ENCODE measurements at regions not wholly inside any gene's neighbourhood (a gene's known extent, or its start where the extent isn't known, plus 50 kb on each side); places are given as distances from the start of the nearest gene placed in this dataset.

DNA sequence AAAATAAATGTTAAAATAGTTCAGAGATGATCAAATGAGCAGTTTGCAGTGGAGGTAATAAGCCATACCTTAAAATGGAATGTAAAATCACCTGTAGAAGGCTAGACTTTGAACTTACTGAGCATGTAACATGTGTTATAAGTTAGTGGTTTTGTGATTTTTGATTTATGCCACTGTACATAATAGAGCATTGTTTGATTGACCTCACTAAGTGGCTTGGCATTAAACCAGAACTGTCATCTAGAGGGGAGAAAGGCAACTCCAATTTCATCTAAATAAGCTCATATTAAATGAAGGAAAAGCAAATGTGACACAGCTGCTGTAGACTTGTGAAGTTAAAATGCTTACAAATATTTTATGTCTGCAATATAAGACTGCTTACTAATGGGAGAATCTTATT, 387.9 kb downstream of the ZIC1 start:
- no peak overlapping the region for H3K27ac ChIP-seq (ENCODE audit: low read depth, low read length)
- H3K4me1 ChIP-seq (ENCODE audit: insufficient read depth, low read length), result no peaks in the 10 kb centered on the region
- Mint-ChIP-seq H3K4me1 (ENCODE audit: low read depth, unreplicated experiment) (no peaks in the 10 kb centered on the region), H3K9me3 (ENCODE audit: unreplicated experiment) (no peaks in the 10 kb centered on the region), H3K27me3 (ENCODE audit: low read depth, unreplicated experiment) (no peaks in the 10 kb centered on the region), H3K4me3 (ENCODE audit: unreplicated experiment) (no peak overlapping the region), H3K27ac (ENCODE audit: unreplicated experiment) (no peak overlapping the region), H3K36me3 (ENCODE audit: low read depth, unreplicated experiment) (no peaks in the 10 kb centered on the region)
- TF ChIP-seq, protein P1, sequence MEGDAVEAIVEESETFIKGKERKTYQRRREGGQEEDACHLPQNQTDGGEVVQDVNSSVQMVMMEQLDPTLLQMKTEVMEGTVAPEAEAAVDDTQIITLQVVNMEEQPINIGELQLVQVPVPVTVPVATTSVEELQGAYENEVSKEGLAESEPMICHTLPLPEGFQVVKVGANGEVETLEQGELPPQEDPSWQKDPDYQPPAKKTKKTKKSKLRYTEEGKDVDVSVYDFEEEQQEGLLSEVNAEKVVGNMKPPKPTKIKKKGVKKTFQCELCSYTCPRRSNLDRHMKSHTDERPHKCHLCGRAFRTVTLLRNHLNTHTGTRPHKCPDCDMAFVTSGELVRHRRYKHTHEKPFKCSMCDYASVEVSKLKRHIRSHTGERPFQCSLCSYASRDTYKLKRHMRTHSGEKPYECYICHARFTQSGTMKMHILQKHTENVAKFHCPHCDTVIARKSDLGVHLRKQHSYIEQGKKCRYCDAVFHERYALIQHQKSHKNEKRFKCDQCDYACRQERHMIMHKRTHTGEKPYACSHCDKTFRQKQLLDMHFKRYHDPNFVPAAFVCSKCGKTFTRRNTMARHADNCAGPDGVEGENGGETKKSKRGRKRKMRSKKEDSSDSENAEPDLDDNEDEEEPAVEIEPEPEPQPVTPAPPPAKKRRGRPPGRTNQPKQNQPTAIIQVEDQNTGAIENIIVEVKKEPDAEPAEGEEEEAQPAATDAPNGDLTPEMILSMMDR (IDR thresholded peaks at IDR 0.05; ENCODE audit: insufficient read depth, low read depth, low read length), result no peak
- H3K9me3 ChIP-seq (ENCODE audit: insufficient read depth, low read depth, low read length), result no peaks in the 10 kb centered on the region
- H2AFZ ChIP-seq (ENCODE audit: low read depth, low read length), result no peak overlapping the region
- H3K4me3 ChIP-seq (ENCODE audit: insufficient read depth, low read depth, low read length), result no peak overlapping the region
- no peaks in the 10 kb centered on the region for H3K36me3 ChIP-seq (ENCODE audit: insufficient read depth, low read length)
- H3K27me3 ChIP-seq (ENCODE audit: insufficient read depth, low read length), result no peaks in the 10 kb centered on the region
- H3K9ac ChIP-seq (ENCODE audit: low read length), result no peak overlapping the region
- FAIRE-seq, result no peak
- peak; percentile 29 for DNase-seq (ENCODE audit: low read depth)
- H4K20me1 ChIP-seq (ENCODE audit: insufficient read depth, low read length), result no peaks in the 10 kb centered on the region
- H3K79me2 ChIP-seq (ENCODE audit: insufficient read depth, low read length), result no peaks in the 10 kb centered on the region
- H3K4me2 ChIP-seq (ENCODE audit: low read length), result no peak overlapping the region

DNA sequence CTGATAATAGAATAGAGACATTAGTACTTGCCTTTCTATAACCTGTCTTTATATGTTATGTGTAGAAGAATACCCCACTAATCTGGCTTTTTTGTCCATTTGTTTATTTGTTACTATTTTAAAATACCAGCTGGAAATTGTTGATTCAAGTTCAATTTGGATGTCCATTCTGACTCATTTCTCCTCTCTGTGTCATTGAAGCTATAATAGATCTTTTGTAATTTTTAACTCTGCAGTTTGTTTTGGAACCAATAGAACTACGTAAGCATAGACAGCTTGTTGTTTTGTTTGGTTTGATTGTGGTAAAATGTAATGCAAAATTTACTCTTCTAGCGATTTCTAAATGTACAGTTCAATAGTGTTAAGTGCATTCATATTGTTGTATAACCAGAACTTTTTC, 390.4 kb downstream of the ZIC1 start:
- H3K9me3 ChIP-seq (ENCODE audit: insufficient read depth, low read depth, low read length), result no peaks in the 10 kb centered on the region
- H3K36me3 ChIP-seq (ENCODE audit: insufficient read depth, low read length), result no peaks in the 10 kb centered on the region
- no peak overlapping the region for H3K9ac ChIP-seq (ENCODE audit: low read length)
- no peak overlapping the region for H3K4me3 ChIP-seq (ENCODE audit: insufficient read depth, low read depth, low read length)
- Mint-ChIP-seq H3K4me1 (ENCODE audit: low read depth, unreplicated experiment) (no peaks in the 10 kb centered on the region), H3K27me3 (ENCODE audit: low read depth, unreplicated experiment) (no peaks in the 10 kb centered on the region), H3K36me3 (ENCODE audit: low read depth, unreplicated experiment) (no peaks in the 10 kb centered on the region), H3K27ac (ENCODE audit: unreplicated experiment) (no peak overlapping the region), H3K4me3 (ENCODE audit: unreplicated experiment) (no peak overlapping the region), H3K9me3 (ENCODE audit: unreplicated experiment) (no peaks in the 10 kb centered on the region)
- TF ChIP-seq EZH2 (IDR thresholded peaks at IDR 0.05; ENCODE audit: insufficient read depth, low read length), result no peak
- TF ChIP-seq, protein P1 (IDR thresholded peaks at IDR 0.05; ENCODE audit: insufficient read depth, low read depth, low read length), result no peak
- H2AFZ ChIP-seq (ENCODE audit: low read depth, low read length), result no peak overlapping the region
- H3K4me2 ChIP-seq (ENCODE audit: low read length), result no peak overlapping the region
- H4K20me1 ChIP-seq (ENCODE audit: insufficient read depth, low read length), result no peaks in the 10 kb centered on the region
- H3K79me2 ChIP-seq (ENCODE audit: insufficient read depth, low read length), result no peaks in the 10 kb centered on the region
- no peaks in the 10 kb centered on the region for H3K4me1 ChIP-seq (ENCODE audit: insufficient read depth, low read length)
- H3K27ac ChIP-seq (ENCODE audit: low read depth, low read length), result no peak overlapping the region
- DNase-seq (ENCODE audit: low read depth) (no peak), FAIRE-seq (no peak)
- no peaks in the 10 kb centered on the region for H3K27me3 ChIP-seq (ENCODE audit: insufficient read depth, low read length)

DNA sequence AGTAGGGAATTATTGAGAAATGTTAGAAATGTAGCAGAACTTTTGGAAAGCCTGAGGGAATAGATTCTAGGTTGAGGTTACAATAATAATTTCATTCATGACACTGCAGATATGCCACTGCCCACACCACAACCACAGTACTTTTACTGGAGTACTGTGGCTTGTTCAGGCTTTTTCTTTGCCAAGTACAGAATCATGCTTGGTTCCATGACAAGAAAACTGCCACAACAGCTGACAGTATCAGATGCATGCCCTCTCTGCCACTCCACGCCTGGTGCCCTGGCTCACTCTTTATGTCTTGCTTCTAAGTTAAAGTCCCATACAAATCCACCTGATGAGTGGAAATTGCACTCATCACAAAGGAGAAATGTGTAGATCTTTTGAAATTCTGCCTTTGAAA, 398.6 kb downstream of the ZIC1 start:
- Mint-ChIP-seq H3K36me3 (ENCODE audit: low read depth, unreplicated experiment) (no peaks in the 10 kb centered on the region), H3K4me3 (ENCODE audit: unreplicated experiment) (no peak overlapping the region), H3K27me3 (ENCODE audit: low read depth, unreplicated experiment) (no peaks in the 10 kb centered on the region), H3K27ac (ENCODE audit: unreplicated experiment) (no peak overlapping the region), H3K9me3 (ENCODE audit: unreplicated experiment) (no peaks in the 10 kb centered on the region), H3K4me1 (ENCODE audit: low read depth, unreplicated experiment) (no peaks in the 10 kb centered on the region)
- Histone ChIP-seq H3K27me3 (ENCODE audit: insufficient read depth, low read length) (no peaks in the 10 kb centered on the region), H3K4me1 (ENCODE audit: insufficient read depth, low read length) (no peaks in the 10 kb centered on the region), H3K4me2 (ENCODE audit: low read length) (no peak overlapping the region), H2AFZ (ENCODE audit: low read depth, low read length) (no peak overlapping the region), H3K79me2 (ENCODE audit: insufficient read depth, low read length) (no peaks in the 10 kb centered on the region), H3K9ac (ENCODE audit: low read length) (no peak overlapping the region), H4K20me1 (ENCODE audit: insufficient read depth, low read length) (no peaks in the 10 kb centered on the region), H3K27ac (ENCODE audit: low read depth, low read length) (no peak overlapping the region), H3K4me3 (ENCODE audit: insufficient read depth, low read depth, low read length) (no peak overlapping the region), H3K9me3 (ENCODE audit: insufficient read depth, low read depth, low read length) (no peaks in the 10 kb centered on the region), H3K36me3 (ENCODE audit: insufficient read depth, low read length) (no peaks in the 10 kb centered on the region)
- TF ChIP-seq EZH2 (IDR thresholded peaks at IDR 0.05; ENCODE audit: insufficient read depth, low read length), result no peak
- TF ChIP-seq, protein P1 (IDR thresholded peaks at IDR 0.05; ENCODE audit: insufficient read depth, low read depth, low read length), result no peak
- DNase-seq (ENCODE audit: low read depth) (no peak), FAIRE-seq (no peak)
